NCI-H1105 (cell line): ENCODE measurements at regions not wholly inside any gene's neighbourhood (a gene's known extent, or its start where the extent isn't known, plus 50 kb on each side); places are given as distances from the start of the nearest gene placed in this dataset.
"Not testable (repeated sequence)": the region's sequence is repeated elsewhere in the genome, so short reads cannot be mapped to it uniquely, and the experiment has no call there.

Experiments used
- DNase-seq: peaks from one replicate; lab custom pipeline; 2025; lab: John Stamatoyannopoulos, UW

- DNase-seq = not testable (repeated sequence)
These were observed 207.8 kb upstream of the CCDC196 start for GRCh38 chr14:66278418-66278817.

DNA sequence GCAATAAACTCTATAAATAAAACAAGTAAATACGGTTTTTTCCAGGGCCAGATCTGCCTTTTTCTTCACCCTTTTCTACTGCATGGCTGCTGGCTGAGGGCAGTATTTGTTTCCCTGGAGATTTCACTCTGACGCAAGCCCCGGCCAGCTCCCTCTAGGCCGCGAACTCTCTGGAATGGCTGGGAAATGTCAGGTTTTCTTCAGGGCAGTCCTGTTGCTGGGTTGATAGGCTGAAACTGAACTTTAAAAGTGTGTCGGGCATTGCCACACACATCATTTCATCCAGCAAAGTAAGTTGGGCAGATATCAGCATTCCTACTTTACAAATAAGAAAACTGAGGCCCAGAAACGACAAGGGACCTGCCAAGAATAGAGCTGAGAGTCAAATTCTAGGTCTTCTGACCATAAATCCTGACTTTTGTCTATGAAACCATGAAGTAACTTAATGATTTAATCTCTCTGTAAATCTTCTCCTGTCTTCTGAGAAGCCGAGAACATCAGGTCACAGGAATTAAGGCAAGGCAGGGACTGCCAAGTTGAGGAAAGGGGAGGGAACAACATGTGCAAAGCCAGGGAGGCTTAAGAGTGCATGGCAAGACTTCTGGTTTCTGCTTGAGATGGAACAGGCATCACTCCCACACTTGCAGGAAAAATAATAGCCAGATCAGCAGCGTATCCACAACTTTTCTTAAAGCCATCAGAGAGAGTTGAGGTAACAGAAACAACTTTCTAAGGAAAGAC lies 205.0 kb upstream of the CCDC196 start:
- DNase-seq = no peak

DNA sequence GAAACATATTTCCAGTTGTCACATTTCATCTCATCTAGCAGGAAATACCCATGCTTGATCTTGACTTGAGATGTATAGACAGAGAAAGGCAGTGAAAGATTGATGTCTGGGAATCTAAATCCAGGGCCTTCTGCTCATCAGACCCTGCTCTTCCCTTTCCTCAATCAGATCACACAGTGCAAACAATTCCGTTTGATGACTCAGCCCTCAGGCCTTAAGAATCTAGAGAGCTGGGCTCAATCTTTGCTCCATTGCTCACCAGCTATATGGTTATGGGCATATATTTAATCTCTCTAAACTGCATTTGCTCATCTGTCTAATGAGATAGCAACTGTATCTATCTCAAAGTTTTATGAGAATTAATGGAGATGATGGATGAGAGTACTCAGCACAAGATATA lies 201.8 kb upstream of the CCDC196 start:
- no peak for DNase-seq

GRCh38 chr14:66288511-66288910 lies 197.7 kb upstream of the CCDC196 start:
- DNase-seq = no peak

DNA sequence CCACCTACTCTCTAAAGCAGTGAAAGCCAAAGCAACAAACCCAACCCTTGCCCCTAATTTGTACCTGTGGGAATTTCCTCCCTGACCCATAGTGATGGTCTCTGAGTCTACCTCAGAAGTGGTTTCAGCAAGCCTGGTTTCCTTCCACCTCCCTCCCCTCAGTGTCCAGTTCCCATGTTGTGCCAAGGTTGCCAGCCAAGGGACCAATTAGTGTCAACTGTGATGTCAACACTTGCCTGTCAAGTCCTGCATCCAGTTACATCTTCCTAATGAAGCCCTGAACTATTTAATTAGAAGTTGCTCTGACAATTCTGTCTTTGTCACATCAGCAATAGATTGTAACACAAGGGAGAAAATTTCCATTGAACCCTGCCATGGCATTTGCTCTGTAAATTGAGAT lies 194.4 kb upstream of the CCDC196 start:
- no peak for DNase-seq

- DNase-seq = no peak
These were observed 192.6 kb upstream of the CCDC196 start for GRCh38 chr14:66293533-66294105.

GRCh38 chr14:66295386-66295785 lies 190.8 kb upstream of the CCDC196 start:
- DNase-seq = no peak

GRCh38 chr14:66300886-66301285 lies 185.3 kb upstream of the CCDC196 start:
- DNase-seq = no peak

DNA sequence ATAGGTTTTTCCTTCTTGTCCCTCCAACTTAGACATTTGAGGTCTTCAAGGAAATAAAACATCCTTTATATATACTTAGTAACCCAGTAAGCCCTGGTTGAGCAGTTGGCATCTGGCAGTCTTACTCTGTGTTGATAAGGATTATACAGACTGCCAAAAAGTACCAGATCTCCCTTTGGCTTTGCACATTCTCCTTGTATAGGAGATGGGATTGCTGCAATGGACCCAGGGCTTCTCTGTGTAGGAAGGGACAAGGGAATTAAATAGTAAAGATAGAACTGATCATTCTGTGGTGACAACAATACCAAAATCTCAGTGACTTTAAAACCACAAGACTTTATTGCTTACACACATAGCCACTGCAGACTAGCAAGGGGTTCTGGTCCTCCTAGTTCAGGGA lies 180.1 kb upstream of the CCDC196 start:
- no peak for DNase-seq

DNA sequence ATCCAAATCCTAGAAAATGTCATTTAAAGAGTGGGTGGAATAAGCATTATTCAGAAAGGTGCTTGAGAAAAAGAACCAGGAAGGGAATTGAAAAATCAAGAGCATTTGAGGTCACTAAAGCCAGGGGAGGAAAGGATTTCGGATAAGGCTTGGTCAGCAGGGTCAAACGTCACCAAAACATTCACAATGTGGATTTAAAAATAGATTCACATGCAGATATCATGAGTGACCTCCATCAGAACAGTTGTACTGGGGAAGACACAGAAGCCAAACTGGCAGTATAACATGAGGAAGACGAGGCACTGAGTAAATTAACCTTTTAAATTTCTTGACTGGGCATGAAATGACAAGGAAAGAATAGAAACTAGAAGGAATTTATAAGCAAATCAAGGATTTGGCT lies 175.1 kb upstream of the CCDC196 start:
- DNase-seq = no peak

- peak; percentile 56 for DNase-seq
These were observed 174.2 kb upstream of the CCDC196 start for GRCh38 chr14:66311990-66312389.

DNA sequence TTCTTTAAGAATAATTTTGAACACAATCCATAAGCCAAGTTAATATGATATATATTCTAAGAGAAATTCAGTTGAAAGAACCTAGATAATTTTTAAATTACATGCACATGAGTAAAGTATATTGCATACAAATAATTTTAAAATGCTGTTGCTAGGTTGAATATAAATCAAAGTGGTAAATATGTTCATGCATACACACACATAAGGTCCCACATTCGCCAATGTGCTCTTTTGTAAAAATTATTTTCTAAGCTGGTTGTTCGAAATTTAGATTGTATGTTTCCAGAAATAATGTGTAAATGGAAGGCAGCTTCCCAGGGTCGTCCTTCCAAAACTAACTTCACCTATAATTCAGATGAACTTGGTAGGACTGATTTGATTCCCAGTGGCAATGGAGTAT lies 173.7 kb upstream of the CCDC196 start:
- DNase-seq = no peak

GRCh38 chr14:66315098-66315497 lies 171.1 kb upstream of the CCDC196 start:
- DNase-seq = no peak

GRCh38 chr14:66315548-66315947 lies 170.6 kb upstream of the CCDC196 start:
- no peak for DNase-seq

DNA sequence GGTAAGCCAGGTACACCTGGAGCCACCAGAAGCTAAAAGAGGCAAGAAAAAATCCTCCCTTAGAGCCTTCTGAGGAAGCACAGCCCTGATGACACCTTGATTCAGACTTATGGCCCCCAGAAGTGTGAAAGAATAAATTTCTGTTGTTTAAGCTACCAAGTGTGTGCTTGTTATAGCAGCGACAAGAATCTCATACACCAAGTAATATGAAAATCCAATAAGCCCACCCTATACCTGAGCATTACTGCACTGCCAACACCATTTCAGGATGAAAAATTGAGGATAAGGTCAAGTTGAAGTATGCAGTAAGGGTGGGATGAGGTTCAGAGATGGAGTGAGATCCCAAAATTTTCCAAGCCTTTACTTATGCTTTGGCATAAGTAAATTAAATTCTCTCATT lies 163.6 kb upstream of the CCDC196 start:
- no peak for DNase-seq

GRCh38 chr14:66330228-66330627 lies 155.9 kb upstream of the CCDC196 start:
- no peak for DNase-seq

GRCh38 chr14:66330916-66331315 lies 155.3 kb upstream of the CCDC196 start:
- DNase-seq = no peak

GRCh38 chr14:66333293-66333692 lies 152.9 kb upstream of the CCDC196 start:
- not testable (repeated sequence) for DNase-seq

DNA sequence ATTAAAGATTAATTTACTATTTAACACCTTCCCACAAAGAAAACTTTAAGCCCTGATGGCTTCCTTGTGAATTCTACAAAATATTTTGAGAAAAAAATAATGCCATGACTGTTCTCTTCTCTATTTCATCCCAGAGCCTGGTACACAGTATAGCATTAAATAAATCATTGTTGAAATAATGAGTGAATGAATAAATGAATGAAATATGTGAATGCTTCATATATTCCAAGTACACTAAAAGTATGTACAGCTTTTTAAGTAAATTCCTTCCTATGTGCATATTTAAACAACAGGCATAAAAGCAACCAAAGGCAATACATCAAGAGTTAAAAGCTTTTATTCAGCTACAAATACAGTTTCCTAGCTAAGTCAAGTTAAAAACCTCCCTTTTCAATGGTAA lies 144.9 kb upstream of the CCDC196 start:
- no peak for DNase-seq

GRCh38 chr14:66345986-66346385 lies 140.2 kb upstream of the CCDC196 start:
- DNase-seq = no peak

DNA sequence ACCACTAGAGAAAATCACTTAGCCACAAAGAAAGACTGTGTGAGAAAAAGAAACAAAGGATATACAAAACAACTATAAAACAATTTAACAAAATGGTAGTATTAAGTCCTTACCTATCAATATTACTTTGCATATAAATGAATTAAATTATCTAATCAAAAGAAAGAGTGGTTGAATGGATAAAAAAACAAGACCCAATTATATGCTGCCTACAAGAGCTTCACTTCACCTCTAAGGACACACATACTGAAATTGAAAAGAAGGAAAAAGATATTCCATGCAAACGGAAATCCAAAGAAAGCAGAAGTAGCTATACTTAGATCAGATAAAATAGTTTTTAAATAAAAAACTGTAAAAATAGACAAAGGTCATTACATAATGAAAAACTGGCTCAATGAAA lies 134.9 kb upstream of the CCDC196 start:
- no peak for DNase-seq

DNA sequence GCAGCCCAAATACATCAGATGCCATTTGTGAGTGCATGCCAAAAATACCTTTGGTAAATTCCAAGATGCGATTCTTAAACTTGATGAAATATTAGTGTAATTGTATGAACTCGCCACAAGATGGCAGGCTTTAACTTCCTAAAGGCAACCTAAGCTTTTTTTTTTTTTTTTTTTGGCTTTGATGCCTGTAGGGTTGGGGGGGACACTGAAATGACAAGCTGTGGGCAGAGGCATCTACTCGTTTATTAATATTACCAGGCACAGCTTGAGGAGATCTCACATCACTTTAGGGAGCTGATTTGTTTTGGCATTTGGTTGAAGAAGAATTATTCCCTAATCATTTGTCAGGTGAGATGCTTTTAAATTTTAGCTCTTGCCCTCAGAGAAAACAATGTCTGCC lies 126.7 kb upstream of the CCDC196 start:
- DNase-seq = peak; percentile 62

DNA sequence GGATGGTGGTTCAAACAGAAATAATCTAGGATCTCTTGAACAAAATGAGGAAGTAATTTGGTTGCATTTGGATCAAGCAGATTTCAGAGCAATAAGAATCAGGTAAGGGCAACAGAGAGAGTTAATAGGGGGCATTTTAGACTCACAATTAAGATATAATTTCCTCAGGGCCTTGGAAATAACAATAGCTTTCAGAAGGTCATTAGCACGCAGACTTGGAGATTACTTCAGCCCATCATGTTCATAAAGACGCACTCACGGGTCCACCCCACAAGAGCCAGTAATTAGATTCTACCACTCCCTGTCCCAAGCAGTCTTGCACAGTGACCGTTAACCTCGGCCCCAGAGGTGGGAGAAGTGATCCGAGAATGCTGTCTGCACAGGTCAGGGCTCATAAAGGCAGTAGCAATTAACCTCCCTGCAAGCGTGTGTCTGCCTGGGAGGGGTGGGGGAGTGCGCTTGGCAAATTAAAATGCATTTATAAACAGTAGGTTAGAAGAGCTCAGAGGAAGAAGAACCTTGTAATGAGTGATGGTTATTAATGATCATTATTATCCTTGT lies 125.7 kb upstream of the CCDC196 start:
- no peak for DNase-seq

- DNase-seq = no peak
These were observed 125.2 kb upstream of the CCDC196 start for GRCh38 chr14:66361013-66361412.
